H1 (cell line): ENCODE measurements at regions not wholly inside any gene's neighbourhood (a gene's known extent, or its start where the extent isn't known, plus 50 kb on each side); places are given as distances from the start of the nearest gene placed in this dataset.

ENCODE experiments used
- CTCF ChIA-PET: fragments of 300-600 bp; sonication (Branson Sonifier 250); formaldehyde crosslinking; loops from one replicate; lab custom pipeline; 2021; ENCODE audit not compliant: partially characterized antibody; lab: Charles Lee
- POLR2A ChIA-PET: fragments of 300-600 bp; sonication (Branson Sonifier 250); formaldehyde crosslinking; loops from one replicate; lab custom pipeline; 2021; ENCODE audit warnings: inconsistent platforms; ENCODE audit not compliant: partially characterized antibody; lab: Charles Lee
- DNase-seq, 2 experiments: peaks; one replicate each; pipeline versions ENCODE4 v3.0.0 to v3.0.0-alpha.2; 2010 to 2022; ENCODE audit warnings: low spot score in 2 of 2, low read depth in 1 of 2, mixed read lengths in 1 of 2
- FAIRE-seq: peaks from 2 replicates; lab custom pipeline; 2011; peaks lifted over from hg19 to GRCh38; lab: Jason Lieb, UNC
- H2AFZ ChIP-seq: 2 replicates; pipeline ENCODE4 v1.8.1; 2012; ENCODE audit warnings: low read length, inconsistent platforms
- H2AK5ac ChIP-seq: 2 replicates; pipeline ENCODE4 v1.6.1; 2013; ENCODE audit warnings: low read depth, low read length
- H2BK120ac ChIP-seq: replicated peaks from 2 replicates; pipeline ENCODE3; 2013; ENCODE audit warnings: low read depth, low read length, inconsistent platforms
- H2BK12ac ChIP-seq: 2 replicates; pipeline ENCODE4 v1.6.1; 2013; ENCODE audit warnings: low read depth, low read length
- H2BK15ac ChIP-seq: 2 replicates; pipeline ENCODE4 v1.6.1; 2013; ENCODE audit warnings: low read length
- H2BK20ac ChIP-seq: 2 replicates; pipeline ENCODE4 v1.6.1; 2013; ENCODE audit warnings: low read length
- H2BK5ac ChIP-seq: 2 replicates; pipeline ENCODE4 v1.6.1; 2013; ENCODE audit warnings: low read depth, low read length
- H3K14ac ChIP-seq: 2 replicates; pipeline ENCODE4 v1.6.1; 2013; ENCODE audit warnings: inconsistent platforms; ENCODE audit not compliant: insufficient read length
- H3K18ac ChIP-seq: 2 replicates; pipeline ENCODE4 v1.6.1; 2013; ENCODE audit warnings: low read length; ENCODE audit errors: extremely low read depth
- H3K23ac ChIP-seq: 2 replicates; pipeline ENCODE4 v1.6.1; 2013; ENCODE audit warnings: inconsistent platforms; ENCODE audit not compliant: insufficient read length
- H3K23me2 ChIP-seq: 2 replicates; pipeline ENCODE4 v1.6.1; 2013; ENCODE audit warnings: low read depth, low read length
- H3K27ac ChIP-seq: 2 replicates; pipeline ENCODE4 v1.6.1; 2011; ENCODE audit warnings: low read depth, low read length, inconsistent platforms
- H3K27me3 ChIP-seq, 4 experiments: replicated peaks in 1 of 4; 1 replicate in 1 of 4; 2 replicates in 3 of 4; pipeline versions ENCODE4 v1.6.1 to v1.8.1; 2011 to 2013; ENCODE audit warnings: low read length in 3 of 4, mild to moderate bottlenecking in 3 of 4, inconsistent platforms in 2 of 4, mixed read lengths in 2 of 4, moderate library complexity in 1 of 4; ENCODE audit not compliant: control insufficient read depth in 3 of 4, insufficient read depth in 3 of 4; ENCODE audit errors: extremely low read depth in 1 of 4
- H3K36me3 ChIP-seq, 4 experiments: 2 replicates each; pipeline versions ENCODE4 v1.6.1 to v1.8.1; 2011 to 2013; ENCODE audit warnings: mild to moderate bottlenecking in 4 of 4, low read length in 3 of 4, moderate library complexity in 2 of 4, control low read depth in 1 of 4, inconsistent platforms in 1 of 4; ENCODE audit not compliant: insufficient read depth in 4 of 4, control insufficient read depth in 2 of 4
- H3K4ac ChIP-seq: replicated peaks from 2 replicates; pipeline ENCODE3; 2013; ENCODE audit warnings: low read length, low read depth, mixed read lengths, inconsistent platforms; ENCODE audit not compliant: insufficient read length
- H3K4me1 ChIP-seq, 4 experiments: replicated peaks in 1 of 4; 1 replicate in 1 of 4; 2 replicates in 3 of 4; pipeline versions ENCODE4 v1.6.1 to v1.8.1; 2011 to 2013; ENCODE audit warnings: low read length in 3 of 4, inconsistent platforms in 2 of 4, mixed read lengths in 1 of 4; ENCODE audit not compliant: insufficient read depth in 4 of 4, control insufficient read depth in 3 of 4
- H3K4me2 ChIP-seq, 2 experiments: 2 replicates each; pipeline versions ENCODE4 v1.6.1 to v1.8.1; 2011 to 2013; ENCODE audit warnings: low read depth in 2 of 2, low read length in 2 of 2, control low read depth in 1 of 2, inconsistent platforms in 1 of 2, mild to moderate bottlenecking in 1 of 2; ENCODE audit not compliant: insufficient read depth in 1 of 2
- H3K4me3 ChIP-seq, 4 experiments: fragments of 200-600, 300-600 bp in 1 of 4; sonication (generic), shearing (Covaris generic), sonication (Bioruptor Twin) in 1 of 4; 2 replicates each; pipeline versions ENCODE4 v1.5.1 to v1.8.1; 2011 to 2016; ENCODE audit warnings: low read length in 4 of 4, low read depth in 3 of 4, control low read depth in 2 of 4, inconsistent platforms in 2 of 4, mild to moderate bottlenecking in 2 of 4, mixed read lengths in 1 of 4, moderate library complexity in 1 of 4; ENCODE audit not compliant: insufficient read depth in 2 of 4; ENCODE audit errors: extremely low read depth in 1 of 4
- H3K56ac ChIP-seq: replicated peaks from 2 replicates; pipeline ENCODE3; 2013; ENCODE audit warnings: low read depth, mild to moderate bottlenecking, mixed read lengths, low read length, inconsistent platforms; ENCODE audit not compliant: insufficient read length
- H3K79me1 ChIP-seq: 2 replicates; pipeline ENCODE4 v1.6.1; 2013; ENCODE audit warnings: low read depth, low read length, control low read depth
- H3K79me2 ChIP-seq, 2 experiments: 2 replicates each; pipeline versions ENCODE4 v1.6.1 to v1.8.1; 2012 to 2013; ENCODE audit warnings: low read length in 2 of 2, mild to moderate bottlenecking in 2 of 2, inconsistent platforms in 1 of 2; ENCODE audit not compliant: insufficient read depth in 2 of 2, control insufficient read depth in 1 of 2
- H3K9ac ChIP-seq, 4 experiments: replicated peaks in 1 of 4; 1 replicate in 1 of 4; 2 replicates in 3 of 4; pipeline versions ENCODE4 v1.6.1 to v1.8.1; 2011 to 2013; ENCODE audit warnings: low read depth in 3 of 4, low read length in 3 of 4, control low read depth in 2 of 4, mild to moderate bottlenecking in 2 of 4, moderate library complexity in 2 of 4, inconsistent platforms in 1 of 4; ENCODE audit errors: extremely low read depth in 1 of 4
- H3K9me3 ChIP-seq, 2 experiments: 2 replicates each; pipeline versions ENCODE4 v1.6.1 to v1.8.1; 2012 to 2013; ENCODE audit warnings: mild to moderate bottlenecking in 2 of 2, moderate library complexity in 2 of 2, control low read depth in 1 of 2, inconsistent platforms in 1 of 2, low read depth in 1 of 2, low read length in 1 of 2, mixed read lengths in 1 of 2; ENCODE audit not compliant: insufficient read depth in 2 of 2
- H4K20me1 ChIP-seq, 2 experiments: replicated peaks in 1 of 2; 2 replicates each; pipeline versions ENCODE3 to v1.8.1; 2011 to 2013; ENCODE audit warnings: inconsistent platforms in 2 of 2, low read length in 2 of 2, mild to moderate bottlenecking in 1 of 2; ENCODE audit not compliant: insufficient read depth in 2 of 2, control insufficient read depth in 1 of 2
- H4K5ac ChIP-seq: 2 replicates; pipeline ENCODE4 v1.6.1; 2013; ENCODE audit warnings: low read length, low read depth, mixed read lengths, inconsistent platforms; ENCODE audit not compliant: insufficient read length
- H4K8ac ChIP-seq: 2 replicates; pipeline ENCODE4 v1.8.0; 2013; ENCODE audit warnings: mild to moderate bottlenecking, moderate library complexity, low read length, inconsistent platforms; ENCODE audit not compliant: insufficient read depth; ENCODE audit errors: extremely low read depth
- H4K91ac ChIP-seq: replicated peaks from 2 replicates; pipeline ENCODE3; 2013; ENCODE audit warnings: low read length, mixed read lengths, inconsistent platforms; ENCODE audit not compliant: insufficient read length
- CTBP2 ChIP-seq: IDR thresholded peaks from 2 replicates; pipeline ENCODE4 v1.7.0; 2011; ENCODE audit warnings: borderline replicate concordance, mild to moderate bottlenecking, moderate library complexity, mixed read lengths, low read length; ENCODE audit not compliant: insufficient read depth, insufficient read length
- GABPA ChIP-seq: IDR thresholded peaks from 2 replicates; pipeline ENCODE4 v1.6.1; 2011; ENCODE audit warnings: mild to moderate bottlenecking, low read length, moderate library complexity, borderline replicate concordance; ENCODE audit not compliant: insufficient read depth
- KDM4A ChIP-seq: IDR thresholded peaks from one replicate; pipeline ENCODE4 v1.7.1; 2012; ENCODE audit warnings: low read depth, mild to moderate bottlenecking, moderate library complexity, low read length, inconsistent platforms; ENCODE audit not compliant: severe bottlenecking
- MAFK ChIP-seq: IDR thresholded peaks from 2 replicates; pipeline ENCODE4 v1.6.1; 2012; ENCODE audit warnings: low read depth, mild to moderate bottlenecking, improper control_type of control experiment, low read length
- POLR2AphosphoS5 ChIP-seq: IDR thresholded peaks from 2 replicates; pipeline ENCODE4 v1.6.1; 2011; ENCODE audit warnings: low read depth, low read length
- RNF2 ChIP-seq: fragments of 200-900, 300-1000 bp; sonication (generic); IDR thresholded peaks from 2 replicates; pipeline ENCODE4 v1.7.1; 2016; ENCODE audit warnings: borderline replicate concordance, low read depth, mild to moderate bottlenecking, antibody characterized with exemption, low read length; ENCODE audit not compliant: poor library complexity, severe bottlenecking; ENCODE audit errors: missing control alignments
- RXRA ChIP-seq: IDR thresholded peaks from 2 replicates; pipeline ENCODE4 v1.6.1; 2011; ENCODE audit warnings: low read depth, mild to moderate bottlenecking, low read length, moderate library complexity; ENCODE audit not compliant: insufficient read depth
- SAP30 ChIP-seq: fragments of 300-600 bp; sonication (generic); IDR thresholded peaks from 2 replicates; pipeline ENCODE4 v1.7.1; 2012; ENCODE audit warnings: low read length, moderate library complexity, mild to moderate bottlenecking, inconsistent platforms; ENCODE audit not compliant: insufficient read depth, insufficient replicate concordance
- WGBS, 2 experiments: shearing (Covaris generic) in 1 of 2; methylation state at CpG; one replicate each; pipeline versions ENCODE4 v1.1.6 to v1.1.7; 2013 to 2015; ENCODE audit warnings: low lambda C conversion rate in 2 of 2, mixed read lengths in 2 of 2, inconsistent platforms in 1 of 2, low coverage in 1 of 2, missing lambda C conversion rate in 1 of 2; ENCODE audit not compliant: insufficient replicate concordance in 2 of 2, insufficient coverage in 1 of 2, insufficient read length in 1 of 2; ENCODE audit errors: extremely low coverage in 1 of 2, missing lambda C conversion rate in 1 of 2; 5-methylcytosine and 5-hydroxymethylcytosine counted together

DNA sequence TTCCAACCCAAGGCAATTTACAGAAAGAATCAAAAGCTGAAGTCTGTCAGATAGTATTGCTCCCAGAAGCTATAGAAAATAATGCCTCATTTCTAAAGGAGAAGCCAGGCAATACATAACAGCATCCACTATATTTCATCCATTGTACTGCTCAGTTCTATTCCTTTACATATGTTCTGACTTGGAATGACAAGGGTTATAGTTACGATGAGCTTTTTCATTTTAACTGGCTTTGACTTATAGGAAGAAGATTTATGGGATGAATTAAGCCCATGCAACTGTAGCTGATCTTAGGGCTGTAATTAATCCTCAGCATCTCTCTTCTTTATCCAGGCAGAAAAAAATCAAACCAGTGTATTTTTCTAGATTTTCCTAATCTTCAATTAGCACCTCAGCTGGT lies 676.3 kb upstream of the CCDC54 start:
- Histone ChIP-seq H4K20me1 (no peaks in the 10 kb centered on the region), H3K4ac (no peak overlapping the region), H3K4me3 (no peak overlapping the region), H4K91ac (no peak overlapping the region), H4K8ac (no peak overlapping the region), H3K27me3 (no peaks in the 10 kb centered on the region), H4K5ac (no peak overlapping the region), H3K9me3 (no peaks in the 10 kb centered on the region), H3K27ac (no peak overlapping the region), H3K14ac (no peak overlapping the region), H2BK120ac (no peak overlapping the region), H2AK5ac (no peak overlapping the region), H2AFZ (no peak overlapping the region), H2BK5ac (no peak overlapping the region), H2BK20ac (no peak overlapping the region), H3K18ac (no peak overlapping the region), H3K56ac (no peak overlapping the region), H3K9ac (no peak overlapping the region), H3K23me2 (no peaks in the 10 kb centered on the region), H2BK12ac (no peak overlapping the region), H3K79me1 (no peaks in the 10 kb centered on the region), H3K23ac (no peak overlapping the region), H2BK15ac (no peak overlapping the region), H3K4me1 (peaks cover 0 to 5% (median 1%) of the 10 kb centered on the region in 4 experiments; a peak in 2 of 7 replicates), H3K36me3 (no peaks in the 10 kb centered on the region), H3K4me2 (no peak overlapping the region), H3K79me2 (no peaks in the 10 kb centered on the region)
- ChIA-PET CTCF (interaction anchor here (0.9 to 1.1 kb wide), 2 partner anchors 10 to 364 kb away, joined by 3 to 4 read pairs; no protein-coding TSS in a partner anchor), POLR2A (no interaction called here)
- 100% methylated on average over 1 of the region's 1 CpG; no CpG with 5 or more reads in 1 of the 2 experiments for WGBS, 2 experiments
- TF ChIP-seq KDM4A, result no peak
- no peak for TF ChIP-seq RNF2
- no peak for TF ChIP-seq GABPA
- TF ChIP-seq MAFK, result no peak
- no peak for TF ChIP-seq POLR2AphosphoS5
- no peak for TF ChIP-seq CTBP2
- no peak for TF ChIP-seq RXRA
- no peak for TF ChIP-seq SAP30
- FAIRE-seq (no peak), DNase-seq (no peak)
